ENCODE measurements at regions not wholly inside any gene's neighbourhood (a gene's known extent, or its start where the extent isn't known, plus 50 kb on each side); places are given as distances from the start of the nearest gene placed in this dataset.

GRCh38 chr3:109903100-109903499, 565.8 kb upstream of the DPPA4 start:
- TF ChIP-seq YY1 (IDR thresholded peaks at IDR 0.05; ENCODE audit: low read depth) (no peak), TAF1 (IDR thresholded peaks at IDR 0.05; ENCODE audit: low read depth) (no peak), RAD21 (IDR thresholded peaks at IDR 0.05; ENCODE audit: low read depth) (no peak)

Measured in Ishikawa (cell line).